ENCODE measurements at regions not wholly inside any gene's neighbourhood (a gene's known extent, or its start where the extent isn't known, plus 50 kb on each side); places are given as distances from the start of the nearest gene placed in this dataset.
A peak's percentile ranks its signal among the peaks of the same experiment; 100 is the strongest.

DNA sequence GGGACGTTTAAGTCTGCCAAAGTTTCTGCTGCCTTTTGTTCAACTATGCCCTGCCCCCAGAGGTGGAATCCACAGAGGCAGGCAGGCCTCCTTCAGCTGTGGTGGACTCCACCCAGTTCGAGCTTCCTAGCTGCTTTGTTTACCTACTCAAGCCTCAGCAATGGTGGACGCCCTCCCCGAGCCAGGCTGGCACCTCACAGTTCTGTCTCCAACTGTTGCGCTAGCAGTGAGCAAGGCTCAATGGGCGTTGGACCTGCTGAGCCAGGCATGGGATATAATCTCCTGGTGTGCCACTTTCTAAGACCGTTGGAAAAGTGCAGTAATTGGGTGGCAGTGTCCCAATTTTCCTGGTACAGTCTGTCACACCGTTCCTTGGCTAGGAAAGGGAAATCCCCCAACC, 444.7 kb downstream of the FLRT2 start:
- no peak for DNase-seq (ENCODE audit: low read depth)

DNA sequence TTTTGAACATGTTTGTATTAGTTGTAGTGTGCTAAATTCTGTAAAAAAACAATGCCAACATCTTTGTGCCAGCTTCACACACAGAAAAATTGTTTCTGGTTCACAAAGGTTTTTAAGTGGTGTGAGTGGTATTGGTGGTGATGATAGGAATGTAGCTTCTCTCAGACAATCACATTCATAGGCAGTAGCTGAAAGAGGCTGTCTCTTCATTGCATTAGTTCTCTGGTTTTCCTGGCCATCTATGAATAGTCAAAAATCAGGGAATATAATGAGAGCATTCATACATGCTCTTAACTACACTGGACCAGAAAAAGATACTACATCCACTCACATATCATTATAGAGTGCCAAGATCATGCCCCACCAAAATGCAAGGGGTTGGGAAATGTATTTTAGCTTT, 433.5 kb downstream of the FLRT2 start:
- DNase-seq (ENCODE audit: low read depth), result no peak

DNA sequence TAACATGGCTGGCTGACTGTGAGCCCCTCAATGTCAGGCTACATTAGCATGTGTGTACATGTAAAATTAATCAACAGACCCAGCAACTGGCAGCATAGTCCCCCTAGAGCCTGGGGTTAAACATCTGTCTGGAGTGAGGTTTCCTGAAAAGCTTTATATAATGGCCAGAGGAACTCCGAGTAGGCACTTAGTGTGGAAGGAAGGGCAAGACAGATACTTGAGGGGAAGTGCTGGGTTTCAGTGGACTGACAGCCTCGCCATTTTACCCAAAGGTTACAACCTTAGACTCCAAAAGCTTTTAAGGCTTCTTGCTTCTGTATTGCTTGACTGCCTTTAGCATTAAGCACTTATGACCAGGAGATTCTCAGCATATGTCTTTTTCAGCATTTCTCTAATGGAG, 430.8 kb downstream of the FLRT2 start:
- DNase-seq (ENCODE audit: low read depth), result no peak

DNA sequence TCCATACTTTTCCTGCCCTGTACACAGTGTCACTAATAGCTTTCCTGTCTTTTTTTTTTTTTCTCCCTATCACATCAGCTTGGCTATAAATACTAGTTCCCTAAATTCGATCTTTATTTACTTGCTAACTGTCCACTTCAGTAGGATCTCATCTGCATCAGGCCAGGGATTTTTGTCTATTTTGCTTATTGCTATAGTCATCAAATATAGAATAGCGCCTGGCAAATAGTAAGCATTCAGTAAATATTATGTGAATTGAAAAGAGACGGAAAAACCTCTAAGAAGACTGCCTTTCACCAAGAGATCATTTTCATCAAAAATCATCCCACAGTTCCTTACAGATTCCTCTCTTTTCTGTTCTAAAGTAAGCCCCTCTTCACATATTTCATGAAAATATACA, 429.1 kb downstream of the FLRT2 start:
- DNase-seq (ENCODE audit: low read depth), result no peak

DNA sequence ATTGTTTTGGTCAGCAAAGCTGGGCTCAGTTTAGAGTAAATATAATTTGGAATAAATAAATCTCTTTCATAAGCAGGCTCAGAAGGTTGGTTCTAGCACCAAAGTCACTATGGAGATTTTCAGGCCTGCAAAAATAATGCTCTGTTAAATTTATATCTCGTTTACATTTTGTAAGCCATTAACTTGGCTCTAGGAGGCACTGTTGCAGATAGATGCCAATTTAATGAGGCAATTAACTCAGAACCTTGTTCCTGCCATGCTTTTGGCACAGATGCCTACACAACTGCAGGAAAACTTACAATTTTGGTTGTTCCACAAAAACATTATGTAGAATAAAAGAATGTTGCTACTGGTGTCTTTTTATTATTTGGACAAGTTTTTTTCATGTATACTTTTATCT, 428.1 kb downstream of the FLRT2 start:
- no peak for DNase-seq (ENCODE audit: low read depth)

DNA sequence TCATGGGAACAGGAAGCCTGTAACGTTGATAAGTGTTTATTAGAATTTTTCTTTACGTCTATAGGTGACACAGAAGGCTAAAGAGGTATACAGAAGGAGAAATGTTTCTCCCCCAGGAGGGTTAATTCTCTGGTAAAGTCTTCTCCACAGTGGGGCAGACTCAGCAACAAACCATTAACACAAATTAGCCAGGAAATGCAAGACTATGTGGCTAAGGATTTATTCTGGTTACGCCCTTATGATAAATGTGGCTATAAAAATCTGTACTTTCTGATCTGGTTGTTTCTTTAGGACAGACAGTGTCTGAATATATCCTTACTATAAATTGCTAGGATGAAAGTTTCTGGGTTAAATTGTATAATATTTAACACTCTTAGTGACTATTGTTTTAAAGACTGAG, 423.3 kb downstream of the FLRT2 start:
- DNase-seq (ENCODE audit: low read depth), result no peak

DNA sequence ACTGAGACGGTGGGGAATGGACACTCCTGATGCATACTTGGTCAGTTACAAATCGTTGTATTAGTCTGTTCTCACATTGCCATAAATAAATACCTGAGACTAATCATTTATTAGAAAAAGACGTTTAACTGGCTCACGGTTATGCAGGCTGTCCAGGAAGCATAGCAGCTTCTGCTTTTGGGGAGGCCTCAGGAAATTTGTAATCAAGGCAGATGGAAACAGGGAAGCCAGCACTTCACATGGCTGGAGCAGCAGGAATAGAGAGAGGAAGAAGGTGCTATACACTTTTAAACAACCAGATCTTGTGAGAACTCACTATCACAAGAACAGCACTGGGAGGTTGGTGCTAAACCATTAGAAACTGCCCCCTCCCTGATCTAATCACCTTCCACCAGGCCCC, 418.2 kb downstream of the FLRT2 start:
- no peak for DNase-seq (ENCODE audit: low read depth)

DNA sequence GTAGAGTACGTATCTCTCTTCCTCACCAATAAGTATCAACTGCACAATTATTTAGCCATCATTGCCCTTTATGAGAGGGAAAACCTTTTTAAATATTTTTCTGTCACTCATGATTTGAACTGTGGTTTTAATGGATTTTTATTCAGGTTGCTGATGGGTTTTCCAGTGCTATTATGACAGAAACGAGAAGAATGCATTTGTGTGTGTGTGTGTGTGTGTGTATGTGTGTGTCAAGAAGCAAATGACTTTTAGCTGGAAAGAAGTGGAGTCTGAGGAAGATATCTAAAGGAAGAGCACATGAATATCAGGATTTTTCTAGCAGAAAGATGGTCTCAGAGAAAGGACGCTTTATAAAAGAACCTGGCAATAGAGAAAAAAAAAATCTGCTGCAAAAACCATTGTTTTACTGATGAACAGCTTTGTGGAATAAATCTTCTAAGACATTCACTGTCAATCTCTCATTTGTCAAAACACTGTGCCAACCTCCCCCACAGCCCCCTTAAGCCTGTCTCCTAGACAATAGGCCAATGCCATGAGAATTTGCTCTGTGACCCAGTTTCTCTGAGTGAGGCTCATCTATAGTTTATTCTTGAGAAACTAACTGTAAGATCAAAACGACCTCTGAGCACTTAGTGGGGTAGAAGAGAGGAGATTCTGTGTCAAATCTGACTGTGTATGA, 417.7 kb downstream of the FLRT2 start:
- no peak for DNase-seq (ENCODE audit: low read depth)

DNA sequence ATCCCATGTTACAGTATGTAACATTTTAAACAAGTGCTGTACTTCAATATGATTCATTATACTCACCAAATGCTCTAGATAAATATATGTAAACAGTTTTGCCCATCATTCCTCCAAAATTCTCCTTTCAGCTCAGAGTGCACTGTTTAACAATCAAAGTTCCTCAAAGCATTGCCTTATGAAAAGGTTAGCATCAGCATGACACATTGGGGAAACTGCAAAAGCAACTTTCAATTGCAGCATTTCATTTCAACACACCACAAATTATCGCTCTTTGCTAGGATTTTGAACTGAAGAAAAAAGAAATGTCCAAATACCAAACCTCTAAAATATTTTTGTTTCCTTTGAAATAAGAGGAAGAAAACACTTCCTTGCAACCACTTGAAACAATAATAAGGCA, 413.2 kb downstream of the FLRT2 start:
- no peak for DNase-seq (ENCODE audit: low read depth)

DNA sequence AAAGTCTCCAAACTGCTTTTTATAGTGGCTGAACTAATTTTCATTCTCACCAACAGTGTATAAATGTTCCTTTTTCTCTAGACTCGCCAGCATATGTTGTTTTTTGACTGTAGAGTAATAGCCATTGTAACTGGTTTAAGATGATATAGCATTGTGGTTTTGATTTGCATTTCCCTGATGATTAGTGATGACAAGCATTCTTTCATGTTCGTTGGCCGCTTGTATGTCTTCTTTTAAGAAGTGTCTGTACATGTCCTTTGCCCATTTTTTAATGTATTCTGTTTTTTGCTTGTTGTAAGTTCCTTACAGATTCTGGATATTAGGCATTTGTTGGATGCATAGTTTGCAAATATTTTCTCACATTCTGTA, 404.9 kb downstream of the FLRT2 start:
- no peak for DNase-seq (ENCODE audit: low read depth)

DNA sequence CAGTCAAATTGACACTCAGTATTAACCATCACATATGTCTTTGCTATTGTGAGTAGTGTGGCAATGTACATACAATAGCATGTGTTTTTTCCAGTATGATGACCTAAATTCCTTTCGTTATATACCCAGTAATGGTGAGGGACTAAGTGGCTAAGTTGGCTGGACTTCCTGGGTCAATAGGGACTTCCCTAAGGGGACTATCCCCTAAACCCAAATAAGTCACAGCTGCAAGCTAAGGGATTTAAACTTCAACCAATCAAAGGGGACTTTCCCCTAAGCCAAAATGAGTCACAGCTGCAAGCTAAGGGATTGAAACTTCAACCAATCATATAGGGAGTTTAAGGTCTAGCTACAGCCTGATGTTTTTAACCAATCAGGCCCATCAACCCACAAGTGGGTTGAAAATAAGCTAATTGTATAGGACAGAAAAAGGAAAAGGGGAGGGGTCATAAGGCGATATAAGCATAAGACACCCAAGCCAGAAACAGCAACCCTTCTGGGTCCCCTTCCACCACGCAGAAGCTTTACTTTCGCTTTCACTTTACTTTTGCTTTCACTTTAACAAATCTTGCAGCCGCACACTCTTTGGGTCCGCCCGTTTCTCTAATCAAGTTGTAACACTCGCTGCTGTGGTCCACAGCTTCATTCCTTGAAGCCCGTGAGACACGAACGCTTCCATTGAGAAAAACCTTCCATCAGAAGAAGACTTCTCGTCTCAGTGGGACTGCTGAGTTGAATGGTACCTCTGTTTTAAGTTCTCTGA, 404.4 kb downstream of the FLRT2 start:
- DNase-seq (ENCODE audit: low read depth), result peak; percentile 22

DNA sequence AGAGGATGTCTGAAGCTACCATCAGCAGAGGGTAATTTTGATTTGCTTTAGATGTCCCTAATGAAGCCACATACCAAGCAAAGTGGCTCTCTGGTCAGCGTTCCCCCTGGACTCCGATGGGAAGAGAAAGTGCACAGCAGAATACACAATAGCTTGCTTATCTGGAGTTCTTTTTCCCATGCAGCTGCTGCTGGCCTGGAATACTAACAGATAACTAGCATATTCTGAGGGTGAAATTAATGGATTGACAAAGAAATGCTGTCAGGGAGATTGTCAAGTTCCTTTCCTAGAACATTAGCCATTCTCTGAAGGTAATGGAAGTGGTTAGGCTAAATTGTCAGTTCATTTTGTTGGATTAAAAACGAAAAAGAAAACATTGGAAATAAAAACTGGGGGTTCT, 391.3 kb downstream of the FLRT2 start:
- no peak for DNase-seq (ENCODE audit: low read depth)

DNA sequence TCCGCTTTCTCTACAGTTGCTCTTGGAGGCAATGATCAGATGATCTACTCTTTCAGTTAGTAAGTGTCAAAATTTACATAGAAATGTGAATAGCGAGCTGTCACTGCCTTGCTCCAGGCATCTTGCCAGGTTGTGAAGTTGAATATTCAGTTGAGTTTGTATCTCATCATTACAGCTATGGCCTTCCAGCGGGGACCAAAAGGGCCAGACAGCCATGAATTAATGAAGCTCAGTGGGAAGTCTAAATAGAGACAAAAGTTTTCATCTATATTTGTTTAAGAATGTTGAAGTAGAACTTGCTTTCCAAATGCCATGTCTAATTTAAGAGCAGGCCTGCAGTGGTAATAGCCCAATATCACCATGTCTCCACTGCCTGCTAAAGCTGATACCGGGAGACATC, 387.8 kb downstream of the FLRT2 start:
- no peak for DNase-seq (ENCODE audit: low read depth)

DNA sequence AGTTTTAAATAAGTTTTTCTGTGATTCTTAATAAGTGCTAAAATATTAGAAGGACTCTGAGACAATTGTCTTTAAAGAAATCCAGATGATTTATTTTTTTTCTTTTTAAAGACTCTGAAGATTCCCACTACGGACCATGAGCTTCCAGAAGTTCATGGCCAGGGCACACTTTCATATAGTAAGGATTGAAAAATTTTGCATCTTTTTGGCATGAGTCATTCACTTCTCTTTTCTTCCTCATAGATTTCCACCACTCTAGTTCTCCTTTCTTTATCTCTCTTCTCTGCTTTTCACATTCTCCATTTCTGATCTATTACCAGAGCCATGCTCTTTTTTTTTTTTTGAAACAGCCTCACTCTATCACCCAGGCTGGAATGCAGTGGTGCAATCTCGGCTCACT, 385.8 kb downstream of the FLRT2 start:
- DNase-seq (ENCODE audit: low read depth), result no peak

DNA sequence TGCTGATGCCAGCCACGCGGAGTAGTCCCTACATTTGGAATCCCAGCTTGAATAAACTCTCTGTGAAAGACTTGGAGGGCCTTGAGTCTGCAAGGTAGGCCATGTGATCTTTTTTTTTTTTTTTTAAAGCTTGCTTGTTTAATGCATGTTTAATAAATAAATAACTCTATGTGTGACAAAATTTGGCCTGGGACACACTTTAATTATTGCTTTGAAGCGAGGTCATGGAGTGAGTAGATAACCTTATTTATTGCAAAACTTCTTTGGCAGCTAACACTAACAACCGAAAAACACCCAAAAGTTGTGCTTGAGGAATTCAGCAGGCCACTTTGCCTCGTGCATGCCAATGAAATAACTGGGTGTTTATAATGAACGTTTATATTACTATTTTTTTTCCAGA, 382.2 kb downstream of the FLRT2 start:
- DNase-seq (ENCODE audit: low read depth), result no peak

DNA sequence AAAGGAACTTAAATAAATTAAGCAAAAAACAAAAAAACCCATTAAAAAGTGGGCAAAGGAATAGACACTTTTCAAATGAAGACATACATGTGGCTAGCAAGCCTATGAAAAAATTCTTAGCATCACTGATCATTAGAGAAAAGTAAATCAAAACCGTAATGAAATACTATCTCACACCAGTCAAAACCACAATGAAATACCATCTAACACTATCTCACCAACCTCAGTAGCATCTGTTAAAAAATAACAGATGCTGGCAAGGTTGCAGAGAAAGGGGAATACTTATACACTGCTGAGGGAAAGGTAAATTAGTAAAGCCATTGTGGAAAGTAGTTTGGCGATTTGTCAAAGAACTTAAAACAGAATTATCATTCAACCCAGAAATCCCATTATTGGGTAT, 381.1 kb downstream of the FLRT2 start:
- DNase-seq (ENCODE audit: low read depth), result no peak

DNA sequence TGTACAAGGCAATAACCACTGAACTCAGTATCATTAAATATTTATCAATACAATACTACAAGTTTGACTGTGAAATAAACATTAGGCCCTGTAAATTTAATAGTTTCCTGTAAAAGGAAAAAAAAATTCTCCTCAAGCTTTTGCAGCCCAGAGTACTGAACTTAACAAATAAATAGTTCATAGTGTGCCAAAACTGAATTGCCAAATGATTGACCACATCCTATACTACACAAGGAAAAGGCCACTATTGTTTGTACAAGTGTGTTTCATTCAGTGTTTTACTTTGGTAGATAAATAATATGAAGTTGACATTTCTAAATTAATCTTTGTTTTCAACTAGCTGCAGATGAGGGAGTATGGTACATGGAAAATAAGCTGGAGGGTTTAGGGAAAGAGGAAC, 379.6 kb downstream of the FLRT2 start:
- no peak for DNase-seq (ENCODE audit: low read depth)

DNA sequence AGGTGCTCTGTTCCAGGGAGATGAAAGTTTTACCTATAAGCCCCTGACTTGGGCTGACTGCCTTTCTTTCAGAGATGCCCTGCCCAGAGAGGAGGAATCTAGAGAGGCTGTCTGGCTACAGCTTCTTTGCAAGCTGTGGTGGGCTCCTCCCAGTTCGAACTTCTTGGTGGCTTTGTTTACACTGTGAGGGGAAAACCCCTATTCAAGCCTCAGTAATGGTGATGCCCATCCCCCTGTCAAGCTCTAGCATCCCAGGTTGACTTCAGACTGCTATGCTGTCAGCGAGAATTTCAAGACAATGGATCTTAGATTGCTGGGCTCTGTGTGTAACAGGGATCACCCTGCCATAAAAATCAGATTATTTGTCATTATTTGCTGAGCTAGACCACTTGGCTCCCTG, 377.6 kb downstream of the FLRT2 start:
- no peak for DNase-seq (ENCODE audit: low read depth)

DNA sequence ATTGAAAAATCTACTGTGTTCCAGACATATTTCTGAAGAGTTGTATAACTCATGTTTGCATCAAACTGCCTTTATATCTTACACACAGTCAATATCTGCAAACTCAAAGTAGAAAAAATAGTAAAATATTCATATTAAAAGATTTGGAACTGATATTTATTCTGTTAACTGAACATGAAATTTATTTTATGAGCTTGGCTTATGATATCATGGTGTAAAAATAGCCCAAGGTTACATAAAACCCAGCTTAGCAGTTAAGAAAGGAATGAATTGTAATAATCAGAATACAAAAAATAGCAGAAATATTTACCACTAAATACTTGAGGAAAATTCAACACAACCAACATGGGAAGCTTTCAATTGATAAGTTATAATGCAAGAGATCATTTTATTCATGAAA, 367.9 kb downstream of the FLRT2 start:
- DNase-seq (ENCODE audit: low read depth), result no peak

DNA sequence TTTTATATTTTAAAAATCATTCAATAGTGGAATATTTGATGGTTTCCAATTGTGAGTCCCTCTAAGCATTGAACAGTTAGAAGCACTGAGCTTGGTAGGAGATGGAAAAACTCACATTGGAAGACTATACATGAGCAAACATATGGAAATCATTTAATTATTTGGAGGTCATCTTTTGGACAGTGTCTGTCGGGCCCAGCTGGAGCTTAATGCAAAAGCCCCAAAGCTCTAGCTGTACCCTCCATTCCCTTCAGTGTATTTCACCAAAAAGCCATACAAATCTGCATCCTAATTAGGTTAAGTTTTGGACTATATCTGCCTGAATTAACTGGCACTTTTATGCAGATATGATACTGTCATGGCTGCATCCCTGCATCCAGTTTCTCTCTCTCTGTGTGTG, 365.7 kb downstream of the FLRT2 start:
- no peak for DNase-seq (ENCODE audit: low read depth)

DNA sequence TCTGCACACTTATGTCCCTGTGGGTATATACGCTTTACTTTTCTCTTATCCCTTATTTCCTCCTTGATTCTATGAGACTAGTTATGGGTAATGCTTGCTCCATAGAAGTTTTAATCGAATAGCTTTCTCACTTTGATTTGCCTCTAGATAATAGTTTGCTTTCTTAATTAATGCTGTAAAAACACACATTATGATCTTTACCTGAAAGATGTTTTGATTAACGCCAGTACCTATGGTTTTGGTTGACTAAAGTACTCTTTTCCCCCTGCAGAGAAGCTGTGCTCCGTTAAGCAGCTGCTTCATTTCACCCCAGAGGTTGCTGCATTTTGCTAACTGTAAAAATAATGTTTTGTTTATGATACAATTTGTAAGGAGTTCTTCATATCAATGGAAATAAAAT, 362.3 kb downstream of the FLRT2 start:
- DNase-seq (ENCODE audit: low read depth), result no peak

DNA sequence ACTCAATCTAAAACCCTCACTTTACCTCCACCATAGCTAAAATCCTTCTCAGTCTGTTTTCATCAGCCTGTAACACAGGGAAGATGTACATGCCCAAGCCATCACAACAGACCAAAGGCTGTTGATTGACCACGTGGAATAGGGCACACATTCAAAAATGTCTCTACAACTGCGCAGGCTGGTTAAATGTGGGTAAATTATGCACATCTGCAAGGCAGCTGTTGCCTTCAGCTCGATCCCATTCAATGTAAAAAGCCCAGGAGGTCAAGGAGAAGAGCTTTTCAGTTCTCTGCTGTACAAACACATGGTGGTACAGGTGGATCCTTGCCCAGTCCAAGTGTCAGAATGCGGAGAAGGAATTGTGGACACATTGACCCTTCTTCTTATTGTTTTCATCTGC, 354.0 kb downstream of the FLRT2 start:
- DNase-seq (ENCODE audit: low read depth), result no peak

DNA sequence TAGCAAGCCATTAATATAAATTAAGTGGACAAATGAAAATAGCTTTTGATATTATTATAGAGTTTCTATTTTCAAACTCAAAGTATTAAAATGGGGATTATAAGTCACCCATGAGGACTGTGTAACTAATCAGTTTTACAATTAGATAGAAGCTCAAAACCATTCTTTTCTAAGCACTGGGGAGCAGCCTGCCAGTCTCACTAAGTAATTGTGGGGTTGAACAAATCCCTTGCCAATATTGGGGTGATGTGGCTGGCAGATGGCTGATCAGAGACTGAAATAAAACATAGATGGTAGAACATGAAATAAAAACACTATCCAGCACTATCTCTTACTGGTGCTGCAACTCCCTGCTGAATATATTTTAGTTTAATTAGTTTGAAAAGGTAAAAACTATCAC, 353.2 kb downstream of the FLRT2 start:
- no peak for DNase-seq (ENCODE audit: low read depth)

DNA sequence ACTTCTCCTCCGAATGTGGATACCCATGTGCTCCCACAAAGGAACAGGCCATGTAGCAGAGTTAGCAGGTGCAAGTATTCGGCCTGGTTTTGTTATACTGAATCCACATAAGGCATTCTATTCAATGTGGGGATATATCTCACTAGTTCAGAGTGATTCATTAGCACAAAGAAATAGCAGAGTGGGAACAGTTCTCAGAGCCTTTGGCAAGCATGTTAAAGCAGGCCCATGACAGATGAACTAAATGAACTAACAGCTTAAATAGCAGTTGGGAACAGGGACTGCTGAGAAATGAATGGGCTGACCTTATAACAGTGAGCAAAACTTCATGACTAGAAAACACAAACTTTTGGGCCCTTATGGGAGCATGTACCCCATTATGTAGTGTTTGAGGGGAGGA, 352.0 kb downstream of the FLRT2 start:
- DNase-seq (ENCODE audit: low read depth), result no peak

All from activated T-helper 1 cell treated with Interleukin-2 at 50 U/mL for 16 hours (primary cell).